ELR (cell line): ENCODE measurements at regions not wholly inside any gene's neighbourhood (a gene's known extent, or its start where the extent isn't known, plus 50 kb on each side); places are given as distances from the start of the nearest gene placed in this dataset.
A peak's percentile ranks its signal among the peaks of the same experiment; 100 is the strongest.

Source experiments
- DNase-seq: peaks from one replicate; pipeline ENCODE4 v3.0.0-alpha.2; 2015; ENCODE audit warnings: low read depth

DNA sequence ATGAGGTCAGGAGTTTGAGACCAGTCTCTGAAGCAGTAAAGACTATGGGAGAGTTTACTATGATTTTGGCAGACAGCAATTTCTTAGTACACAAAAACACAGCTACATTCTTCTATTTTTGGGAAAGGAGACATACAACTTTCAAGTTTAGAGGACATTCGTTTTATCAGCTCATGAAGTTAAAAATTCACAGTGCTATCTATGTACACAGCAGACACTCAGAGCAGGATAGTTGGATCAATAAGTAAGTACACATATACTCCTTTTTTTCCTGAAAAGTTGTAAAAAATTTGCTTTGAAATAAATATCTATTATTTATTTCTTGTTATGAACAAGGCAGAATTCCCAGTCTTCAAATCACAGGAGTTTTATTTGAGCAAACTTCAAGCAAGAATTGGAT lies 159.7 kb downstream of the SERPINI1 start:
- no peak for DNase-seq

DNA sequence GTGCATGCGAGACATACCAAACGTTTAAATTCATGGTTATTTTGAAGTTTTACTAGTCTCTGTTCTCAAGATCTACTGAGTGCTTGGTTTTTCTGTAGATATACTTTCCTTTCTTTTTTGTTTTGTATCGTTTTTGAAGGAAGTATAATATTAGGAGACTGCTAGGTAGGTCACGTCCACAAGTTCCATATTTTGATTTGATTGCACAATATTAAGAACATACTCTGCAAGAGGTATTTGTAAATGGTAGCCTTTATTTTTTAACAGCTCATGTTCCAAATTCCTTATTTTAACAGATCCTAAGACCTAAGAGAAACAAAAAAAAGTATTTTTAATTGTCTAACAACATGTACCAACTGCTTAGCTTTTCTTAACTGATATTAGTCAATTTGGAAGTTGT lies 156.7 kb downstream of the SERPINI1 start:
- DNase-seq, result no peak

DNA sequence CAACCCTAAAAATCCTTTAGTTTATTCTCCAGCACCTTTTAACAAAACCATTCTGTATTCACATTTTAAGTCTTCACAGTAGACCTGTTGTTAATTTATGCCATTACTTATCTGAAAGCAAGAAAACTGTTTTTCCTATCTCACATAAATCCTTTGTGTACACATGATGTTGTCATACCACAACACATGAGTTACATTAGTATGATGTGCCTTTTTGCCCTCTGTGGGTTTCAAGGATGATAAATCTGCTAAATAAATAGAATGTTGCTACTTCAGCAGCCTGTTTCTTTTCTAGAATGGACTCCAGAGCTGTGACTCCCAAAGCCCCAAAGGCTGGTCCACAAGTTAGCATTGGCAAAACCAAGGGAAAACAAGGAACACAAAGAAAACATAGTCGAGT lies 151.6 kb downstream of the SERPINI1 start:
- DNase-seq, result peak; percentile 25

DNA sequence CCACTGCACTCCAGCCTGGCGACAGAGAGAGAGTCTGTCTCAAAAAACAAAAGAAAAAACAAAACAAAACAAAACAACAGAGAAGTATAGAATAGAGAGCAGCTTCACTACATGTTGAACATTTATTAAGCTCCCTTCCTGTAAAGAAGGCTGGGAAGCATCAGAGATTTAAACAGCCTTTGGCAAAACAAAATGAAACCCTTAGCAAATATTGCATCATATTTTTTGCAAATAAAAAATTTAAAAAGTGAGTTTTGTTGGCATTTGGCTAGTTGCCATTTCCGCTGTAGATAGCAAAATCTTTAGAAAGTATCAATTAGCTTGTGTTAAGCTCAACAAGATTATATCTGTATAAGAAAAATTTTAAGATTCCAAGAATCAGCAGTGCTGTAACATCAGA lies 151.2 kb downstream of the SERPINI1 start:
- no peak for DNase-seq

DNA sequence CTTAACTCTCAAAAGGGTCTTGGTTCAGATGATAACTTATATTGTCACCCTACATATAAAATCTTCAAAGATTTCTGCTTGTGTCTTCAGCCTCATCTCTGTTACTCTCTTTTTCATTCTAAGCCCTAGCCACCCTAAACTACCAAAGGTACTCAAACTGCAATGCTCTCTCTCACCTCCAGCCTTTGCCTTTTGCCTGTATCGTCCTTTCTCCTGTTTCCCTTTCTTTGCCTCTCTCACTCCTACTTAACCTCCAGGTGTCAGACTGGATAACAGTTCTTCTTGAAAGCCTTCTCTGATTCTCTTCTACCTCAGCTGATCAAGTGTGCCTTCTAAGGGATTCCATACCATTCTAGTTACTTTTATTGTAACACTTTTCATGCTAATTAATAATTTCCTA lies 149.8 kb downstream of the SERPINI1 start:
- DNase-seq, result no peak

DNA sequence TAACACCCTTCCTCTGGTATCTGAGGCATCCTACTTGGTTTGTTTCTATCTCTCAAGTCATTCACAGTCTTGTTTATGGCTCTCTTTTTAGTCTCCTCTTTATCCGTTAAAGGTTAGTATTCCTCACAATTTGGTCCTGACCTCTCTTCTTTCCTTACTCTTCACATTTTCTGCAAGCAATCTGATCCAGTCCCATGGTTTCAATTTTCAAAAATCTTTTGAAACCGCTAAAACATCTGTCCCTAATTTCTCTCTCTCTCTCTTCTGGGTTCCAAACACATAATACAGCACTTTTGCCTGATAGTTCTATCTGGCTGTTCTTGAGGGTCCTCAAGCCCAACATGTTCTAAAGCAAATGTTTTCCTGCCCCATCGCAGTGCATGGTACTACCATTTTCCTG lies 149.0 kb downstream of the SERPINI1 start:
- DNase-seq, result no peak

DNA sequence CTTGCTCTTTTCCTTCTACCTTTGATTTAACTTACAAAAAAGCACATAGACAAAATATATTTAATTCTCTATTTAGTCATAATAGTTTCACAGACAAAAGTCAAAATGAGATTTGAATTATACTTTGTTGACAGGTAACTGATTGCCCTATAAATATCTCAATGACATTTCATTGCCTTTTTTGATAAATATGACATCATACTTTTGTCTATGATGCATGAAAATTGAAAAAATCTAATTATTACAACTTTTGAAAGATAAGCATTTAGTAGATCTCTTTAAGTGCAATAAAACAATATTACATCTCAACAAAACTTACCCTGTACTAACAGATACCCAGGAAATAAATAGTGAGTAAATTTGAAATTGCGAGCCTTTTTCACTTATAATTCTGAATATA lies 147.9 kb downstream of the SERPINI1 start:
- no peak for DNase-seq

DNA sequence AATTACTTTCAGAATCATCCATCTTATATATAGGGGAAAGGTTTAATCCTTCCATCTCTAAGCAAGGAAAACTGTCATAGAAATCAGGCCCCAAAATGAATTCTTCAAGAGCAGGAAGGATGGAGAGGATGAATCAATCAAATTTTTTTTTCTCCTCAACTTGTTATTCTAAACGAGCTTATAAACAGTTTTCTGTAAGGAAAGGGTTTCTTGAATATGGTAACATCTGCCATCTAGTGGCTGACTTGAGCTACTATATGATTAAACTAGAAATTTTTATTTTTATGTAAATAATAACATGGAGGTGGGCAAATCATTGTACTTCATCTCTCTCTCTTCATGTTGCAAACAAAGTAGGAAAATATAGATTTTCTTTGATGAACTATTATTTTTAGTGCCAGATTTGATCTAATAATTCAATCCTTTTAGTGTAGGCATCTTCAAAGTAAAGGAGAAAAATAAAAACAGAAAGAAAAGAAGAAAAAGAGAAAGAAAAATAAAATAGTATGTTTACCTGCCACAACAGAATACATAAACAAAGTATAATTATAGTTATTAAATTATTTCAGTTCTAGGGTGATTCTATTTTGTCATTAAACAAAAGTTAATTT lies 146.6 kb downstream of the SERPINI1 start:
- DNase-seq, result peak; percentile 73

DNA sequence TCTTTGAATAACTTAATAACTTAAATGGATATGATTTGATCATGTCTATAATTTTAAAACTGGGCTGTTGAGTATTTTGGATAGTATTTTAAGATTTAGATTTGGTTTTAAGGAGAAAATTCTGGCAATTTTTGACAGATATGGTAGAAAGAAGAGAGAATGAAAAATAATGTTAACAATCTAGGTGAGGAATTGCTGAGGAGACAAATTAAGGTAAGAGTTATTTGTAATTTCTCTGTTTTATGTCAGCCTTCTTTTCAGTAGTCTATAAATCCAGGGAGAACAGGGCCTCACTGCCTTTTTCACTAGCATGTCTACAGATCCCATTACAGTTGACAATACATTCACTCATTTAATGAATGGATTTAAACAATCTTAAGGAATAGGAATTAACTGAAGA lies 144.7 kb downstream of the SERPINI1 start:
- no peak for DNase-seq

DNA sequence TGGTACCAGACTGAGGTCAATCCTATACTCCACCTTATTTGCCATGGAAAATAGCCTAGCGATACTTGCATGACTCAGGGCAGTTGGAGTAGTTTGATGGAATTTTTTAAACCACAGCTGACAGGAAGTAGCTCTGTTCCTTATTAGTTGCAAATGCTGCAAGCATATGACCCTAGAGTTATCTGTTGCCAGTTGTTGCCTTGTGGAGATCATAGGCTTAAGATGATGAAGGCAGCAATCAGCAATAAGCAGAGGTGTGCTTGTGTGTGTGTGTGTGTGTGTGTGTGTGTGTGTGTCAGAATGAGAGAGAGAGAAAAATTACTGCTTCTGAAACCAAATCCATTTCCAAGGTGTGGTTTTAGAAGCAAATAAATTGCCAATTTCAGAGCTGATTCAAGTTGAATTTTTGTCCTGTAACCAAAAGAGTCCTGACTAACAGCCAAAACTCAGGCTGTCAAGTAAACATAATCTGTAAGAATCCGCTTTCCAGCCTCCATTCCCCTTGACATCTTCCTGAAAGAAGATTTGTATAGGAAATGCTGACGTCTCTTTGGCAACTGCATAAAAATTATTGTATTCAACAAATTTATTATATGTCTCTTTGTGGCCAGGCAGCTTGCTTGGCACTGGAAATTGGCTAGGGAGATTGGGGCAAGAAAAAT lies 141.2 kb downstream of the SERPINI1 start:
- DNase-seq, result peak; percentile 67
